Astrocyte of the spinal cord (primary cell): ENCODE measurements at regions not wholly inside any gene's neighbourhood (a gene's known extent, or its start where the extent isn't known, plus 50 kb on each side); places are given as distances from the start of the nearest gene placed in this dataset.

Source experiments
- DNase-seq: peaks from one replicate; pipeline ENCODE4 v3.0.0; 2011; ENCODE audit warnings: low read depth, low spot score
- H3K4me3 ChIP-seq: 2 replicates; pipeline ENCODE4 v1.5.1; 2011; ENCODE audit warnings: low read depth, mild to moderate bottlenecking, low read length, moderate library complexity
- in situ Hi-C: cut with HindIII; loops from 2 replicates; pipeline ENCODE4 v1.10.0; 2017; ENCODE audit warnings: low sequenced_read_pairs
- TF ChIP-seq, protein P1 (sequence below): IDR thresholded peaks from 2 replicates; pipeline ENCODE4 v1.5.1; 2012; ENCODE audit warnings: low read depth, mild to moderate bottlenecking, low read length, inconsistent platforms

DNA sequence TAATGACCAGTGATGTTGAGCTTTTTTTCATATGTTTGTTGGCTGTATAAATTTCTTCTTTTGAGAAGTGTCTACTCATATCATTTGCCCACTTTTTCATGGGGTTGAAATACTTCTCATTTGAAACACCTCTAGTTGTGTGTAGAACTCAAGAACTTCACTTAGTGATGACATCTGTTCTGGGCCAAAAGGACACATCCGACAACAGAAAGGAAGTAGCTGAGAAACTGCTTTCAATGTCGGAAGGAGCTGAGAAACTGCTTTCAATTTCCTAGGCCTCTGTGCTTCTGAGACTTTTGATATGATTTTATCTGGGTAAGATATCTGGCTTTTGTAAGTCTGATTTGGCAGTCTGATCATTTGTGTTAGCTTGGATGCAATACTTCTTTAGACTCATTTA, 635.3 kb downstream of the TMTC2 start:
- TF ChIP-seq, protein P1, sequence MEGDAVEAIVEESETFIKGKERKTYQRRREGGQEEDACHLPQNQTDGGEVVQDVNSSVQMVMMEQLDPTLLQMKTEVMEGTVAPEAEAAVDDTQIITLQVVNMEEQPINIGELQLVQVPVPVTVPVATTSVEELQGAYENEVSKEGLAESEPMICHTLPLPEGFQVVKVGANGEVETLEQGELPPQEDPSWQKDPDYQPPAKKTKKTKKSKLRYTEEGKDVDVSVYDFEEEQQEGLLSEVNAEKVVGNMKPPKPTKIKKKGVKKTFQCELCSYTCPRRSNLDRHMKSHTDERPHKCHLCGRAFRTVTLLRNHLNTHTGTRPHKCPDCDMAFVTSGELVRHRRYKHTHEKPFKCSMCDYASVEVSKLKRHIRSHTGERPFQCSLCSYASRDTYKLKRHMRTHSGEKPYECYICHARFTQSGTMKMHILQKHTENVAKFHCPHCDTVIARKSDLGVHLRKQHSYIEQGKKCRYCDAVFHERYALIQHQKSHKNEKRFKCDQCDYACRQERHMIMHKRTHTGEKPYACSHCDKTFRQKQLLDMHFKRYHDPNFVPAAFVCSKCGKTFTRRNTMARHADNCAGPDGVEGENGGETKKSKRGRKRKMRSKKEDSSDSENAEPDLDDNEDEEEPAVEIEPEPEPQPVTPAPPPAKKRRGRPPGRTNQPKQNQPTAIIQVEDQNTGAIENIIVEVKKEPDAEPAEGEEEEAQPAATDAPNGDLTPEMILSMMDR, result no peak
- DNase-seq, result no peak
- in situ Hi-C loops, result no loop called here
- no peak overlapping the region for H3K4me3 ChIP-seq

DNA sequence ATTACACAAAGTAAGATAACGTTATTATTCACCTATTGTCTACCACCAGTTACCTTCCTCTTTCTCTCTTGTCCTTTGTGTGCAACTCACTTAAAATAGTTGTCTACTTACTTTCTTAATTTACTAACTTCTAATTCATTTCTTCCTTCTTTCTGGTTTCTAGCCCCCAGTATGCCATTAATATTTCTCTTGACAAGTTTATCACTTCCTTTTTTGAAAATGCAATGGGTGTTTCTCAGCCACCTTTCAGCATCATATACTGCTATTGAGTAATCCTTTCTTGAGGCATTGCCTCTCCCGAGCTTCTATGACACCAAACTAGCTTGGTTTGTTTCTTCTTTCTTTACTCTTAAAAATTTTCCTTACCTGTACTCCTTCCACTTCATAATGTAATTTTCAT, 633.6 kb downstream of the TMTC2 start:
- H3K4me3 ChIP-seq, result no peak overlapping the region
- DNase-seq, result no peak
- TF ChIP-seq, protein P1, result no peak
- in situ Hi-C loops, result no loop called here

DNA sequence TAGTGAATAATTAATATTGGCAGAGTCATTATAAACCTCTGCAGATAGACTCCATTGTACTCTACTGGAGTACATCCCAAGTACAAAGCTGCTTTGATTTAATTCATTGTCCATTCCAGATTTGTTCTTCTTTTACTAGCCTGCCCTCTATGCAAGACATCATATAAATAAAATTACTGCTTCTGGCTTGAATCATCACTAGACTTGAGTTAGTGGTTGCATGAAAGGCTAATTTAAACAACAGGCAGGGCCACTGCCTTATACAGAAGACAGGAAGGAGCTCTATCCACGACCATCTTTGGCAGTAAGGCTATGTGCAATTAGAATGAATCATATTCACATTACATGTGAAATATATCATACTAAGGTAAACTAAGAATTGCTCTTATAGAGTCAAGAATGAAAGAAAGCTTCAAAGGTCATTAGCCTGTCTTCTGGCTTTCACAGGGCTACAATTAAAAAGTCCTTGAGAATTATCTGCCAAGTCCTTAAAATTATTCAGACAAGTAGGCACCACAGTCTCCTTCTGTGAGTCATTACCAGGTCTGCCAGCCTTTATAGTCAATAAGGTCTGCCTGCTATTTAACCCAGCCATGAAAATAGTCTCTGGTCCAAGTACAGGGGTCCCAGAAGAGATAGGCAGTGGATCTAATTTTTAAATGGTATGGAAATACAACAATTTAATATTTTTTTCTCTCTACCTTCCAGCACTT, 631.8 kb downstream of the TMTC2 start:
- H3K4me3 ChIP-seq, result no peak overlapping the region
- TF ChIP-seq, protein P1, result no peak
- in situ Hi-C loops, result no loop called here
- peak; percentile 7 for DNase-seq

DNA sequence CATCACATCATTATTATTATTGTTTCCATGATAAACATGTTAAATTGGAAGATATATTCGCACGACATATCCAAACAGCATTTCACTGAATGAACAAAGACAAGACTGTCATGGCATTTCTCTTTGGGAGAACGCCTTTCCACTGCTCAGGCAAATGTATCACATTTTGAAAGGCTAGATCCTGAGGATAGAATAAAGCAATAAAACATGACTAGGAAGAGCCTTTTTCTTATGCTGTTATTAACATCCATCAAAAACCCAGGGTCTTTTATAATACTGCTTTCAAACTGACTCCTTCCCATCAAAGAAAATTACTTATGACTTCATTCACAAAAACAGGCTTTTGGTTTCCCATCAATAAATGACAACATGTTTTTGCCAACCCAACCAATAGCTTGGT, 630.9 kb downstream of the TMTC2 start:
- no peak overlapping the region for H3K4me3 ChIP-seq
- in situ Hi-C loops, result no loop called here
- no peak for DNase-seq
- TF ChIP-seq, protein P1, result no peak

DNA sequence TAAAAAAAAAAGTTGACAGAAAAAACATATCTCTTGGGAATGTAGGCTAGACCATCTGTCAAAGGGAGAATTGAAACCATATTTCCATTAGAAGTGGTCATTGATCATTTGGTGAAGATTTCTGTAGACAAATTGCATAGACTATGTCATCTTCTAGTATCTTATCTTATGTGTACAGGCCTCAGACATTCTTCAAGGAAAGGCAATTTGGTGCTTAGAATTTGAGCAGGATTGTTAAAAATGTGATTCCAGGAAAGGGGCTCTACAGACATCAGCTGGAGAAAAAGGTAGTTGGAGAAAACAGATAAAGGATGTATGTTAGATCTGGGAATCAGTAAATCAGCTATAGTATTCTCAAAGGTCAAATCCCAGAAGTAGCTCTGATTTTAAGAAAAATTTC, 627.1 kb downstream of the TMTC2 start:
- in situ Hi-C loops, result no loop called here
- TF ChIP-seq, protein P1, result no peak
- H3K4me3 ChIP-seq, result no peak overlapping the region
- no peak for DNase-seq

GRCh38 chr12:83313322-83313721, 626.6 kb downstream of the TMTC2 start:
- no peak for DNase-seq
- no peak overlapping the region for H3K4me3 ChIP-seq
- in situ Hi-C loops, result no loop called here
- TF ChIP-seq, protein P1, result no peak
